WI38 (cell line): ENCODE measurements at regions not wholly inside any gene's neighbourhood (a gene's known extent, or its start where the extent isn't known, plus 50 kb on each side); places are given as distances from the start of the nearest gene placed in this dataset.

ENCODE experiments used
- H3K4me3 ChIP-seq: 2 replicates; pipeline ENCODE4 v1.5.1; 2011; ENCODE audit warnings: low read depth, mild to moderate bottlenecking, control low read depth, low read length
- TF ChIP-seq, protein P1 (sequence below): IDR thresholded peaks from 2 replicates; pipeline ENCODE4 v1.5.1; 2012; ENCODE audit warnings: low read depth, mild to moderate bottlenecking, control low read depth, low read length

DNA sequence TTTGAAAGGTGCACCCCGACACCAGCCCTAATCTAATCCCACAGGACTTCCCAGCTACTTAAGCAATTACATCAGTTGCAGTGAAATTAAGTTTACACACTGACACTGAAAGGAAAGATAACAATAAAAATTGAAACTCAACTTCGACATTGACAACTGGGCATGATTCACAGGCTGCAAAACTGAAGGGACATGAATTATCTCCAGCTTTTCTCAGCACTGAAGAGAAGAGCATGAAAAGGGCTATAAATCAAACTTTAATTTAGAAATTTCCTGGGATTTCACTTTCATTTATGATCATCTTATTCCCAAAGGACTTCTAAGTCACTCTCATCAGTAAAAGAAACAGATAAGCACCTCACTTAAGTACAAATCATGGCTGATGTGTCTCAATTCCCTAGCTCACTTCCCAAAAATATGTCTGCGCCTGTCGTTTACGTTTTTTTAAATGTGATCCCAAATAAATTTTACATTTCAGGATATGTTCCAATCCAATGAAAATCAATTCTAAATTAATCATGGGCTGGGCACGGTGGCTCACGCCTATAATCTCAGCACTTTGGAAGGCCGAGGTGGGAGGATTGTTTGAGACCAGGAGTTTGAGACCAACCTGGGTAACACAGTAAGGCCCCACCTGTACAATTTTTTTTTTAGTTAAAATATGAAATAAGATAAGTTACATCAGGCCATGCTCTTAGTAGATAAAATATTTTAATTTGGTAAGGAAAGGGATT, 134.4 kb upstream of the TBL1X start:
- H3K4me3 ChIP-seq: no peak overlapping the region
- TF ChIP-seq, protein P1, sequence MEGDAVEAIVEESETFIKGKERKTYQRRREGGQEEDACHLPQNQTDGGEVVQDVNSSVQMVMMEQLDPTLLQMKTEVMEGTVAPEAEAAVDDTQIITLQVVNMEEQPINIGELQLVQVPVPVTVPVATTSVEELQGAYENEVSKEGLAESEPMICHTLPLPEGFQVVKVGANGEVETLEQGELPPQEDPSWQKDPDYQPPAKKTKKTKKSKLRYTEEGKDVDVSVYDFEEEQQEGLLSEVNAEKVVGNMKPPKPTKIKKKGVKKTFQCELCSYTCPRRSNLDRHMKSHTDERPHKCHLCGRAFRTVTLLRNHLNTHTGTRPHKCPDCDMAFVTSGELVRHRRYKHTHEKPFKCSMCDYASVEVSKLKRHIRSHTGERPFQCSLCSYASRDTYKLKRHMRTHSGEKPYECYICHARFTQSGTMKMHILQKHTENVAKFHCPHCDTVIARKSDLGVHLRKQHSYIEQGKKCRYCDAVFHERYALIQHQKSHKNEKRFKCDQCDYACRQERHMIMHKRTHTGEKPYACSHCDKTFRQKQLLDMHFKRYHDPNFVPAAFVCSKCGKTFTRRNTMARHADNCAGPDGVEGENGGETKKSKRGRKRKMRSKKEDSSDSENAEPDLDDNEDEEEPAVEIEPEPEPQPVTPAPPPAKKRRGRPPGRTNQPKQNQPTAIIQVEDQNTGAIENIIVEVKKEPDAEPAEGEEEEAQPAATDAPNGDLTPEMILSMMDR: no peak

DNA sequence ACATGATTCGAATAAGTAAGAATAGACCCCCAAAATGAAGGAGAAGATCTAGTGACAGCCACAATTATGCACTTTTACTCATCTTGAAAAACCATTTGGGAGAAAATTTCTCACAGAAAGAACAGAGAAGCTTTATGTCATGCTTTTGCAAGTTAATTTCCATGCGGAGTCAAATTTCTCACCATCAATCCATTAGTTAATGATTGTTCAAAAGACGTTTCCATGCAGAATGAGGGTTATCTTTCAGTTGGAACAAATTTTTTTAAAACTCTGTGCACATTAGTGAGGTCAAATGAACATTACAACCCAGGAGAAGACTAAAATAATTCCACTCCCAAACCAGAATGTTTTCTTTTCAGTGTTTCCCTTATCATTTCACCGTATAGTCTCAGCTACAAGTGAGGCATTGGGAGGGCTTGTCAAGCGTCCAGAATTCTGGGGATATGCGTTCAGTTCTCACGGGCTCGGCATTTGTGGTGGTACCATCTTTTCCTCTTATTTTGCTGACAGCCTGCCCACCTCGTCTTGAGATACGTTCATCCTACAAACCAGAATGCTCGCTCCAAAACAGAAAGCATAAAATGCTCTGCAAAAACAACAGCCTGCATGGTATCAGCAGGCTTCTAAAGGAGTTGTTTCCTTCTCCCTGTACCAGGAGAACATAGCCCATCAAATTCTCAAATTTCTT, 130.8 kb upstream of the TBL1X start:
- H3K4me3 ChIP-seq: no peak overlapping the region
- TF ChIP-seq, protein P1: no peak

DNA sequence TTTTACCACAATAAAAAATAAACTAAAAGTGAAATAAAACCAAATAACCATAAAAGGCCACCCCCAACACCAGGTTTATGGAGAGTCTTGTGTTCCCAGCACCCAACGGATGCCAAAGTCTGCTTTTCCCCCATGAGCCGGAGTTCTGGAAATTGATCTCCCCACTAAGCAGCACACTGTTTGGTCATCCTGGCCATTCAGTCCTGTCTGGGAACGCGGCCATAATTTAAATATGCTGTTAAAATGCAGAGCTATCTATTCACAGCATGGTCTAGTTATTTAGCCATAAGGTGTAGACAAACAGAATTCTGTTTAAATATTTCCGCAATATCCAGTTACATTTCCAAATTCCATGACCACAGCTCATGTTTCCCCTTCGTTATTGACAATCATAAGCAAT, 129.6 kb upstream of the TBL1X start:
- TF ChIP-seq, protein P1: no peak
- no peak overlapping the region for H3K4me3 ChIP-seq

DNA sequence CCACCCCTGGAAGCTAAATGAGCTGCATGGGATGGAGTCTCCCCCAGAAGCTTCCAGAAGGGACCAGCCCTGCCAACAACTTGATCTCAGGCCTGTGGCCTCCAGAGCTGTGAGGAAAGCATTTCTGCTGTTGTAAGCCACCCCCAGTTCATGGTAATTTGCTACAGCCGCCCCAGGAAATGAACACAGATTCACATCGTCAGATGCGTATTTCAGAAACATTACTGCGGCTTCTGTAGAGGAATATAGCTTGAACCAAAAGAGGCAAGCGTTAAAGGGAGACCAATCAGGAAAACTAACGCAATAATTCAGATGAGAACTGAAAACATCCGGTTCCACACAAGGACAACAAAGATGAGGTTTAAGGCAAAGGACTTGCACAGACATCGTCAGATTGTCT, 128.4 kb upstream of the TBL1X start:
- TF ChIP-seq, protein P1: no peak
- no peak overlapping the region for H3K4me3 ChIP-seq

DNA sequence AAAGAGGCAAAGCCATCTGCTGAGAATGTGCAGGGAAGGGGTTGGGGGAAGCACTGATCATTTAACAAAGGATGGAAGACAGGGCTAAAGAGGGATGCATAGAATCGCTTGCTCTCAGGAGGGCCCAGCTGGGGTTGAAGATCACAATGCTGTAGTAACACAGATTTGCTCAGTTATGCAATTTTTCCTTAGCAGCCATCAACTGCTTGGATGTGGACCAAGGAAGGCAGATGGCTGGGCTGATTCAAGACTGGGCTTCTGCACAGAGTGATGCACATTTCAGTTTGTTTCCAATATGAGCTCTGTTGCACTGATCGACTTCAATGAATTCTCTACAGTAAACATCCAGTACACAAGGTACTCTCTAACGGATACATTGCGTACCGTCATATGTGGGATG, 127.8 kb upstream of the TBL1X start:
- TF ChIP-seq, protein P1: no peak
- no peak overlapping the region for H3K4me3 ChIP-seq

DNA sequence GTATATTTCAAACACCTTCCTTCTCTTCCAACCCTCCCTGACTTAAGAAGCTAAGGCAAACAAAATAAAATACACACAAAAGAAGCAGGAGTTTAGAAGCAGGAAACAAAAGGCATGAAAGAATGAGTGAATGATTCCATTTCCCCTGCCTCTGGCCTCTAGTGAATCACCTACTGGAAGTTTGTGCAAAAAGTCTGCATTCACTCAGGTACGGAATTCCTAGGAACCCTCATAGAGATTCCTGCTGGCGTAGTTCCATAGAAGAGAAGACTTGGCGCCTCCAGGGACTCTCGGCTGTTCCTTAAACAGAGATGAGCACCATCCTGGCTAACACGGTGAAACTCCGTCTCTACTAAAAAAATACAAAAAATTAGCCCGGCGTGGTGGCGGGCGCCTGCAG, 125.9 kb upstream of the TBL1X start:
- TF ChIP-seq, protein P1: no peak
- H3K4me3 ChIP-seq: no peak overlapping the region

DNA sequence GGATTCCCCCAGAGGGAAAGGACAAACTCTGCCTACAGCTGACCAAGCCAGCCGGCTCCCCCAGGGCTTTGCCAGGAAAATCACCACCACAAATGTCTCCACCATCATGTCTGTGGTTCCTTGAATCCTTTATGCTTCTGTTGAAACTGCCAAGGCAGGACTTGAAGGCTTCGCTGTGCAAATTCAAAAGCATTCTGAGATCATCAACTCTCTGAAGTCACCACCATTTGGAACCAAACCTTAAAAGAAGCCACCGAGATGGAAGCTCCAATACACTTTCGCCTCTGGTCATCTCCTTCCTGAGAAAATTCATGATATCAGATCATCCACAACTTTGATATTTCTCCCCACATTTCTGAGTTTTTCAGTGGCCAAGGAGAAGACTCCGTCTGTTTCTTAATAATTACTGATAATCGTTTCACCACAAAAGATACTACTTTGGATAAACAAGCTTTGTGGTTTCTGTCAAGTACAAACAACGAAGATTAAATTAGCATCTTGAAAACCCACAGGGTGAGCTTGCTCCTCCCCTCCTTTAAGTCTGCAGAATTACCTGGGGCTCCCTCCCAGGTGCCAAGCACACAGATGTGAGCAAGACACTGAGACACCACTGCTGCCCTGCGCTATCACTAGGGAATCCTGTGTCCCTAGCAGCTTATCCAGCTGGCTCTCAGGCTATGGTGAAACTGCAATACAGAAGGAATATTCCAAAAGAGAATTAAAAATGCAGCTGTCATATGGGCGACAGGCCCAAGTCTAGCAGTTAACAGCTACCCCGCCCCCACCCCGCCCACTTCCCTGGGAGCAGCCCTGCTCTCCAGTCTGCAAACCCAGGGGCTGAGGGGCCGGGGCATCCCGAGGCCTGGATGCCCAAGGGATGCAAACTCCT, 125.0 kb upstream of the TBL1X start:
- H3K4me3 ChIP-seq: no peak overlapping the region
- TF ChIP-seq, protein P1: no peak
